PC-3 (cell line): ENCODE measurements at regions not wholly inside any gene's neighbourhood (a gene's known extent, or its start where the extent isn't known, plus 50 kb on each side); places are given as distances from the start of the nearest gene placed in this dataset.

Source experiments
- ATAC-seq: fragments of 200-7000 bp; cut with Tn5 transposase; 2 replicates; pipeline ENCODE4 v1.9.1; 2020; ENCODE audit warnings: mild to moderate bottlenecking, moderate library complexity
- BruUV-seq: library from RNA; stranded (reverse); fragments of 400-500 nt; replicated peaks from 2 replicates; lab custom pipeline; 2021; lab: Mats Ljungman, UMichigan
- CTCF ChIA-PET: fragments of 300-600 bp; sonication (Branson Sonifier 250); formaldehyde crosslinking; loops from one replicate; lab custom pipeline; 2022; ENCODE audit warnings: antibody characterized with exemption; lab: Charles Lee
- POLR2A ChIA-PET: fragments of 300-600 bp; sonication (Branson Sonifier 250); formaldehyde crosslinking; loops from one replicate; lab custom pipeline; 2022; ENCODE audit warnings: antibody characterized with exemption; ENCODE audit not compliant: unreplicated experiment; lab: Charles Lee
- DNase-seq: peaks from one replicate; pipeline ENCODE4 v3.0.0-alpha.2; 2015
- H2AFZ ChIP-seq: fragments of 300-600 bp; sonication (generic); 2 replicates; pipeline ENCODE4 v1.6.0; 2016; ENCODE audit warnings: antibody characterized with exemption, low read length
- H3F3A ChIP-seq: fragments of 300-600 bp; sonication (generic); one replicate; pipeline ENCODE4 v1.6.0; 2017; ENCODE audit warnings: antibody characterized with exemption, low read length, control low read depth, mild to moderate bottlenecking; ENCODE audit not compliant: unreplicated experiment
- H3K27ac ChIP-seq: fragments of 300-600 bp; sonication (generic); 2 replicates; pipeline ENCODE4 v1.5.1; 2016; ENCODE audit warnings: mild to moderate bottlenecking, low read length
- H3K27me3 ChIP-seq: fragments of 300-600 bp; sonication (generic); 2 replicates; pipeline ENCODE4 v1.6.1; 2016; ENCODE audit warnings: low read length, mixed read lengths
- H3K36me3 ChIP-seq: fragments of 300-600 bp; sonication (generic); 2 replicates; pipeline ENCODE4 v1.6.1; 2016; ENCODE audit warnings: low read depth, mixed run types, low read length, mixed read lengths
- H3K4me1 ChIP-seq: fragments of 300-600 bp; sonication (generic); 2 replicates; pipeline ENCODE4 v1.5.1; 2016; ENCODE audit warnings: low read length; ENCODE audit not compliant: insufficient read depth
- H3K4me2 ChIP-seq: fragments of 300-600 bp; sonication (generic); 2 replicates; pipeline ENCODE4 v1.6.0; 2016; ENCODE audit warnings: low read length
- H3K4me3 ChIP-seq: fragments of 300-600 bp; sonication (generic); 2 replicates; pipeline ENCODE4 v1.5.1; 2016; ENCODE audit warnings: mild to moderate bottlenecking, low read length, mixed read lengths
- H3K79me2 ChIP-seq: fragments of 300-600 bp; sonication (generic); 2 replicates; pipeline ENCODE4 v1.6.1; 2017; ENCODE audit warnings: low read length, mixed read lengths
- H3K9ac ChIP-seq: fragments of 300-600 bp; sonication (generic); 2 replicates; pipeline ENCODE4 v1.6.0; 2016; ENCODE audit warnings: mild to moderate bottlenecking, low read length
- H3K9me2 ChIP-seq: fragments of 300-600 bp; sonication (generic); replicated peaks from 2 replicates; pipeline ENCODE4 v1.6.1; 2016; ENCODE audit warnings: mixed run types, low read length, mixed read lengths
- H3K9me3 ChIP-seq: fragments of 300-600 bp; sonication (generic); 2 replicates; pipeline ENCODE4 v1.6.1; 2016; ENCODE audit warnings: low read length, mixed read lengths
- H4K20me1 ChIP-seq: fragments of 300-600 bp; sonication (generic); 2 replicates; pipeline ENCODE4 v1.6.1; 2016; ENCODE audit warnings: low read length, mixed read lengths
- CTCF ChIP-seq: fragments of 300-600 bp; sonication (generic); conservative IDR thresholded peaks from 2 replicates; pipeline ENCODE4 v1.5.1; 2017; ENCODE audit warnings: antibody characterized with exemption, low read depth, mild to moderate bottlenecking, low read length
- EZH2 ChIP-seq: fragments of 300-600 bp; sonication (generic); IDR thresholded peaks from one replicate; pipeline ENCODE4 v1.6.1; 2017; ENCODE audit warnings: antibody characterized with exemption, mild to moderate bottlenecking, low read length; ENCODE audit not compliant: unreplicated experiment
- EZH2phosphoT487 ChIP-seq: fragments of 300-600 bp; sonication (generic); IDR thresholded peaks from 2 replicates; pipeline ENCODE4 v1.6.1; 2018; ENCODE audit warnings: mild to moderate bottlenecking, antibody characterized with exemption, low read length, borderline replicate concordance
- intact Hi-C: fragments of 100-400 bp; cut with micrococcal nuclease; formaldehyde crosslinking; loops from 2 replicates; pipeline ENCODE4 v1.9.0; 2023

- intact Hi-C loops, result loop anchor here (10.0 kb wide), 1 partner anchor 57 kb away; no protein-coding TSS in a partner anchor
- Histone ChIP-seq H3F3A (no peaks in the 10 kb centered on the region), H3K9me2 (no peaks in the 10 kb centered on the region), H3K9ac (no peak overlapping the region), H3K4me3 (no peak overlapping the region), H3K27me3 (peaks cover 8% of the 10 kb centered on the region), H3K4me2 (no peak overlapping the region), H3K27ac (no peak overlapping the region), H4K20me1 (no peaks in the 10 kb centered on the region), H2AFZ (no peak overlapping the region), H3K79me2 (no peaks in the 10 kb centered on the region), H3K36me3 (no peaks in the 10 kb centered on the region), H3K9me3 (0 out of 2 replicates have a peak, but pooled peaks cover 4% of the 10 kb centered on the region), H3K4me1 (no peaks in the 10 kb centered on the region)
- ChIA-PET POLR2A (no interaction called here), CTCF (no interaction called here)
- no TSS peak for BruUV-seq
- no peak for ATAC-seq
- no peak for TF ChIP-seq EZH2
- no peak for TF ChIP-seq CTCF
- TF ChIP-seq EZH2phosphoT487, result no peak
- DNase-seq, result no peak
These were observed 199.8 kb downstream of the RPL10L start for GRCh38 chr14:46451800-46452199.

- POLR2A ChIA-PET, result no interaction called here
- ATAC-seq, result no peak
- intact Hi-C loops, result no loop called here
These were observed 206.9 kb downstream of the RPL10L start for GRCh38 chr14:46444666-46445065.

More at GRCh38 chr14:46444666-46445065, 206.9 kb downstream of the RPL10L start:
- TF ChIP-seq CTCF (no peak), EZH2phosphoT487 (no peak), EZH2 (no peak)
- BruUV-seq, result no TSS peak
- no peaks in the 10 kb centered on the region for H4K20me1 ChIP-seq
- H3K27me3 ChIP-seq, result peaks cover 9% of the 10 kb centered on the region
- H3K36me3 ChIP-seq, result no peaks in the 10 kb centered on the region
- CTCF ChIA-PET, result no interaction called here
- no peak overlapping the region for H3K4me2 ChIP-seq
- H3K27ac ChIP-seq, result no peak overlapping the region
- no peak overlapping the region for H3K9ac ChIP-seq
- H3K9me3 ChIP-seq, result 0 out of 2 replicates have a peak, but pooled peaks cover 4% of the 10 kb centered on the region
- no peak overlapping the region for H2AFZ ChIP-seq
- no peaks in the 10 kb centered on the region for H3F3A ChIP-seq
- H3K4me1 ChIP-seq, result no peaks in the 10 kb centered on the region
- H3K4me3 ChIP-seq, result no peak overlapping the region
- DNase-seq, result no peak
- no peaks in the 10 kb centered on the region for H3K9me2 ChIP-seq
- H3K79me2 ChIP-seq, result no peaks in the 10 kb centered on the region
